ENCODE measurements at regions not wholly inside any gene's neighbourhood (a gene's known extent, or its start where the extent isn't known, plus 50 kb on each side); places are given as distances from the start of the nearest gene placed in this dataset.

DNA sequence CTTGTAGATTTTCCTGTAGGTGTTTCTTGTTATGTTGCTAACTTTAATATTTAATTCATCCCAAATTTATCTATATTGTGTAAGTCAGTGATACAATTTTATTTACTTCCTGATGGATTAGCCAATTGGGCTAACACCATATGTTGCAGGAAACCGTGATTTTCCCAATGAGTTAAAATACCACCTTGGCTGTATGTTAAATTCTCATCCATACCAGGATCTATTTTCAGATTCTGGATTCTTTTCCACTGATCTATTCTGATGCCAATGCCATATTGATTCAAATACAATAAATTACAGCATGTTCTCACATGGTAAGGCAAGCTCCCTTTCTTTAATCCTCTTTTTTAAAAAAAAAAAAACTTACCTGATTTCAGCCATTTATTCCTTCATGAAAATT lies 85.8 kb upstream of the DNAJC10 start:
- TF ChIP-seq POLR2A (IDR thresholded peaks at IDR 0.05): no peak
- TF ChIP-seq, protein P1, sequence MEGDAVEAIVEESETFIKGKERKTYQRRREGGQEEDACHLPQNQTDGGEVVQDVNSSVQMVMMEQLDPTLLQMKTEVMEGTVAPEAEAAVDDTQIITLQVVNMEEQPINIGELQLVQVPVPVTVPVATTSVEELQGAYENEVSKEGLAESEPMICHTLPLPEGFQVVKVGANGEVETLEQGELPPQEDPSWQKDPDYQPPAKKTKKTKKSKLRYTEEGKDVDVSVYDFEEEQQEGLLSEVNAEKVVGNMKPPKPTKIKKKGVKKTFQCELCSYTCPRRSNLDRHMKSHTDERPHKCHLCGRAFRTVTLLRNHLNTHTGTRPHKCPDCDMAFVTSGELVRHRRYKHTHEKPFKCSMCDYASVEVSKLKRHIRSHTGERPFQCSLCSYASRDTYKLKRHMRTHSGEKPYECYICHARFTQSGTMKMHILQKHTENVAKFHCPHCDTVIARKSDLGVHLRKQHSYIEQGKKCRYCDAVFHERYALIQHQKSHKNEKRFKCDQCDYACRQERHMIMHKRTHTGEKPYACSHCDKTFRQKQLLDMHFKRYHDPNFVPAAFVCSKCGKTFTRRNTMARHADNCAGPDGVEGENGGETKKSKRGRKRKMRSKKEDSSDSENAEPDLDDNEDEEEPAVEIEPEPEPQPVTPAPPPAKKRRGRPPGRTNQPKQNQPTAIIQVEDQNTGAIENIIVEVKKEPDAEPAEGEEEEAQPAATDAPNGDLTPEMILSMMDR (IDR thresholded peaks at IDR 0.05): no peak
